Umbilical cord (tissue), 1 donor: ENCODE measurements at regions not wholly inside any gene's neighbourhood (a gene's known extent, or its start where the extent isn't known, plus 50 kb on each side); places are given as distances from the start of the nearest gene placed in this dataset.

Source experiments
- DNase-seq: peaks from one replicate; pipeline ENCODE4 v3.0.0-alpha.2; 2015; ENCODE audit warnings: low spot score

- DNase-seq = no peak
These were observed 1600.0 kb upstream of the ACVR2A start for GRCh38 chr2:146244830-146245229.

DNA sequence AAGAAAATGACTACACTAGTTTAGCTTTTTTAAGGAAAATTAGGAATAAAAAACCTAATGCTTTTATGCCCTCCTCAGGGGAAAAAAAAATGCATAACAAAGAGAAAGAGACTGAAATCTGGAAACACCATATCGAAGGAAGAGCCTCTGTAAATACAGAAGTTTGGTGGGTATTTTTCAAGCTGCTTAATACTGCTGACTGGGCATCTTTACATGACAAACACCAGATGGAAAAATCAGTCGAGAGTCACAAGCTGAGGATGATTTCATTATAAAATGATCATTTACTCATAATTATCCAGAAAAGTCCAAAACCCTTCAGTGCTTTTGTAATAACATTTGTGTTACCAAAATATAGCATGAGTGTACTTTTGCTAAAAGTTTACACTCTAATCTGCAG is 1600.7 kb upstream of the ACVR2A start:
- no peak for DNase-seq

DNA sequence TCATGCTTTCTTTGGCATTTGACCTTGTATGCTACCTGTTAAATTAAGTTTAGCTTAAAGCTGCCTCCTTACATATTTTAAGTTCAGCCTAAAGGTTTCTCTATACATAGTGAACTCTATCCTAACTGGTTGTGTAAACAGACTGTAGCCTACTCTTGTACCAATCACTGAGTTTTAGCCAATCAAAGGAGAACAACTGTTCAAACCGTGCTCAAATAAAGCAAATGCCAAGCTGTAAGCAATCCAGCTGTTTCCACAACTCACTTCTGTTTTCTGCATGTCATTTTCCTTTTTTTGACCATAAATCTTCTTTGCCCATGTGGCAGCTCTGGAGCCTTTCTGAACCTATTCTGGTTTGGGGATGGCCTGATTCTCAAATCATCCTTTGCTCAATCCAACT is 1603.8 kb upstream of the ACVR2A start:
- no peak for DNase-seq

DNA sequence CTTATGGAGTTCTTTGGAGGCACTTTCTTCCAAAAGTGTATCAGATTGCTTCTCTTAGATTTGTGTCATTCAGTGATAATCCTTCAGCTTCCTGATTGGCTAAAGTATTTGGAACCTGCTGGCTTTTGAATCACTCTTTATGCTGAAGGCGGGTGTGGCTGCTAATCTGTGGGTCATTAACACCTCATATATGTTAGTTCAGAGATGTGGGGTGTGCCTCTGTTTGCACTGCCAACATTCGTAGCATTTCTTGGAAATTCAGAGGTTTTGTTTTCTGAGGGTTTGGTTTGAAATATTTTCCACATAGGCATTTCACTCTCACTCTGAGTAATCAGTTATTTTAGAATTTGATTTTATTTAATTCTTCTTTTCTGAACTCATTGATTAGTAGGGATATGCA is 1604.4 kb upstream of the ACVR2A start:
- peak; percentile 37 for DNase-seq

DNA sequence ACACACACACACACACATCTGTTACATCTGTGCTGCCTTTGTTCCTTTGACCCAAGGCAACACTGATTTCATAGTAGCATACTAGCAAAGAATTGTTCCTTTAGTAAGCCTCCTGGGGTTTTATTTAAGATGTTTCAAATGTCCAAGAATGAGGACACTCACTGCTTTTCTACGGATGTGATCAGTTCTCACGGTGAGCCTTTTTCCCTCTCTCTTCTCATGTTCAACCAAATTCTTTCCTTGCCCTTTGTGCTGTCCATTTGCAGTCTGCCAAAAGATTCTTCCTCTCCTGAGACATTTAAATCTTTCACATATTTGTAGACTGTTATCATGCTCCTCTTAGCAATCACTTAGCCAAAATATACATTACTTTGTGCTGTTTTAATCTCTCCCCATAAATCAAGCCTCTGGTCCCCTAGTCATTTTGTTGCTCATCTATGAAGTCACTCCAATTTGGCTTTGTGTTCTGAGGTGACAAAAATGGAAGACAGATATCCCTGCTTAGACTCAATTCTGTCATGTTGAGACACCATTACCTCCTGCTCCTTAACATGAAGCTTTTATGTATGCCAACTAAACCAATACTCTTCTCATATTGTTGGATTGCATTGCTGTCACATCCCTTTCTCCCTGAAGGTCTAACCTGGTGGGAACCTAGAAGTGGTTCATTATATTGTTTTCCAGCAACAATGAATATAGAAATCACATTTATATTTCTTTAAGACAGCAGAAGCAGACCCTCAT is 1605.3 kb upstream of the ACVR2A start:
- DNase-seq = peak; percentile 88

- DNase-seq = no peak
These were observed 1606.4 kb upstream of the ACVR2A start for GRCh38 chr2:146238254-146238966.

DNA sequence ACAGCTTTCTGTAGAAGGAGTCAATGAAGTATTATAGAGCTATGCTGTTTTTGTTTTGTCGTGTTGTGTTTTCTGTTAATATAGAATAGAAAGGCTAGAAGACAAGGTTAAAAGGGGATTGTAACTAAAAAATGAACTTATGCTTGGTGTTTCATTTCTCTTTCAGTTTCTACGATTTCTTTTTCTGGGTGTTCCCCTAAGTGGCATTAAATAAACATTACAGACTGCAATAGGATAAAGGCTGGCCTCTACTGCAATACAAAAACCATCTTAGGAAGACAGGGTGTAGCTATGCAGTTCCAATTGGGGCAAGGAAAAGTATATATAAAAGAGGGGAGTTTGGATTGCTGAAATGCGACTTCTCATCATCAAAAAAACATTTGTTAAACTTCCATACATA is 1609.7 kb upstream of the ACVR2A start:
- no peak for DNase-seq

DNA sequence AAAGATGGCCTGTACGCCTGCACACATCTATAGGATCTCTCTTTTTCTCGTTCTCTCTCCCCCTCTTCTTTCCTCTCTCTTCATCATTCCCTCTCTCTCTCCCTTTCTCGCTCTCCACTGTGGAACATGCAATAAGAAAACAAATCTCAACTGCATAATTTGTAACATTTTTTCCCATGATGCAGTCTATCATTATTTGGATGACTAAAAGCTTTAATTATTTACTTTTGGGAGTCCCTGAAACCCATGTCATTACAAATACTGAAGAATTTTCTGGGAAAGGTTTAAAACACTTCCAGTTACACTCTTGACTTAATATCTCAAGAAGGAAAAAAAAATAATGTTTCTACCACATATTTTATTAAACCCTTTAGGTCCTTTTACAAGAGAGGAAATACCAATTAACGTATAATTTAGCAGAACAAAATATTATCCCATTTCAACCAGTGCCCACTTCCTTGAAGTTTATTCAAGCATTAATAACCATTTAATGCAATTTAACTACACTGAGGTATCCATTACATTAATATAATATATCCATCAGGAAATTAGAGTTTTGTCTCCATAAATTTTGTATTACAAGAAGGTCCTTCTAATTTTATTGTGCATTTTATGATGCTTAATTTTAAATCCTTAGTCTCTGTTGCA is 1615.2 kb upstream of the ACVR2A start:
- DNase-seq = no peak

- DNase-seq = no peak
These were observed 1616.3 kb upstream of the ACVR2A start for GRCh38 chr2:146228466-146229058.

- DNase-seq = no peak
These were observed 1616.8 kb upstream of the ACVR2A start for GRCh38 chr2:146228020-146228393.

DNA sequence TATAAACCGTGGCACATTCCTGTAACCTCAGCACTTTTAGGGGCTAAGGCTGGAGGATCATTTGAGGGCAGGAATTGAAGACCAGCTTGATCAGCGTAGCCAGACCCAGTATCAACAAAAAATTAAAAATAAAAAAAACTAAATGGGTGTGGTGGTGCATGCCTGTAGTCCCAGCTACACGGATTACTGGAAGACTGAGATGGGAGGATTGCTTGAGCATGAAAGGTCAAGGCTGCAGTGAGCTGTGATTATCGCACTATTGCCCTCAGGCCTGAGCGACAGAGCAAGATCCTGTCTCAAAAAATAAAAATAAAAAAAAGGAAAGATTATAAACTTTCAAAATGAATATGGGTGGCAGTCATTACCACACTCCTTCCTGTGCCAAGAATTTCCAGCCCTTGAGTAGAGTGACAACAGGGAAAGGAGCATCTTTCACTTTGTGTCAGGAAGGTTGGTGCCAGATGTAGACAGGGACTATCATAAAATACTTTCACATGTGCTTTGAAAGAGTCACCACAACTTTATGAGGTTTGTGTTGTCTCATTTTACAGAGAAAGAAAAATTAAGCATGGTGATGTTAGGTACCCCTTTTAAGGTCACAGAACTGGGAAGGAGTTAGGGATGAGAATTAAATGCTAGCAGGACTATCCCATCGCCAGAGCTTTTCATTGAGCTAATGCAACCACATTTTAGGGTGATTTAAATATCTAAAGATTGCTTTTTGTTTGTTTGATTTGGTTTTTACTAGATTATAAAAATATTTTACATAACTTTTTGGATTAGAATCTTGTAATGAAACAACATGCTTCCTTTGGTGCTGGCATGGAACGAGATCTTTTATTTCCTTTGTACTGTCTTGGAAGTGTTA is 1617.4 kb upstream of the ACVR2A start:
- no peak for DNase-seq

DNA sequence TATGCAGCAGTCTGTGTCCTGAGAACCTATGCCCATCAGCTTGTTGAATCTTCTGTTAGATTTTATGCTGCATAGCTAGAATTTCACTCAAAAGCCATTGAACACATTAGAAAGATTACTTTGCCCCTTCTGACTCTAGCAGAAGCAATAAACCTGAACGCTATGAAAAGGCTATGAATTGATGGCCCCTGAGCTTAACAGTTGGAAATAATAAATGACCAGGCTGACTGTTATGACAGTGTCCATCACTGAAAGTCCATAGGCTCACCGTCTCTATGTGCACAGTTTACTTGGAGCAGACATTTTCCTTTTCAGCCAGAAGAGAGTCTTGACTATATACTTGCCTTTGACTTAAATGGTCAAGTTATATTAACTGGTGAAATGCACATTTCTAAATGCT is 1618.8 kb upstream of the ACVR2A start:
- DNase-seq = no peak

- DNase-seq = no peak
These were observed 1623.0 kb upstream of the ACVR2A start for GRCh38 chr2:146221826-146222225.

DNA sequence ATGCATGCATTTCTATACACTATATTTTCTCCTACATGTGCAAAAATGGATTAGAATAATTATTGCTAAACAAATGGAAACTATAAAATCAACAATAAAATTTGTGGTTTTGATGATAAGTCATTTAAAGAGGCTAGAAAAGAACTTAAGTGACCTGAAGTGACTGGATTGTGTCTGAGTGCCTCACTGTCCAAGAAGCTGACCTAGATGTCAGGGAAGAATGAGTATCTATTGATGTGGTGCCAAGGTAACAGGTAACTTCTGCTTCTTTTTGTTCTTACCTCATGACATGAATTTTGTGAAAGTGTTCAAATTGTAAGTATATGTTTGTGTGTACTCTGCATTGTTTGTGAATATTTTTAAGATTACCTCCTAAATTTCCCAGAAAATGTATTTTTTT is 1623.9 kb upstream of the ACVR2A start:
- no peak for DNase-seq

GRCh38 chr2:146214394-146214929 is 1630.4 kb upstream of the ACVR2A start:
- no peak for DNase-seq

GRCh38 chr2:146213674-146214073 is 1631.2 kb upstream of the ACVR2A start:
- no peak for DNase-seq

DNA sequence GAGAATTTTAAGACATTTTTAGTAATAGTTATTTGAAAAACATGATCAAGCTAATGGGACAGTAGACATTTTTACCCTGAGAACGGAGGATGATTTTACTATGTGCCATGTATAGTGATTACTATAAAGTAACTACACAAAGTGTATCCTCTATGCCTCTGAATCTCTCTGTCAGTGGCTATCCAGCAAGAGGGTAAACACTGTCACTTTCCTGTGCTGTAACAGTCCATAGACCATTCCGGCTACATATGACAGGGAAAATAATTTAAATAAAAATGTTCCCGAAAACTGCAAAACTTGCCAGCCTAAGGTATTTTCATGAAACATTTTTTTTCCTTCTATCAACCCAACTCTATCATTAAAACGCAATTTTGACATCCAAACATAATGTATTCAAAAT is 1632.2 kb upstream of the ACVR2A start:
- no peak for DNase-seq

GRCh38 chr2:146209842-146210275 is 1635.0 kb upstream of the ACVR2A start:
- DNase-seq = no peak

- DNase-seq = peak; percentile 58
These were observed 1636.9 kb upstream of the ACVR2A start for GRCh38 chr2:146207901-146208300.

GRCh38 chr2:146207417-146207816 is 1637.4 kb upstream of the ACVR2A start:
- no peak for DNase-seq

GRCh38 chr2:146203064-146203624 is 1641.7 kb upstream of the ACVR2A start:
- DNase-seq = no peak
